GM23338 (cell line): ENCODE measurements at regions not wholly inside any gene's neighbourhood (a gene's known extent, or its start where the extent isn't known, plus 50 kb on each side); places are given as distances from the start of the nearest gene placed in this dataset.

Experiments
- ATAC-seq: fragments of 200-7000 bp; cut with Tn5 transposase; 3 replicates; pipeline ENCODE4 v1.9.1; 2020
- DNase-seq: peaks from one replicate; pipeline ENCODE4 v3.0.0-alpha.2; 2015; ENCODE audit warnings: low spot score
- H2AFZ ChIP-seq: fragments of 200-600 bp; sonication (generic); 2 replicates; pipeline ENCODE4 v1.8.0; 2016; ENCODE audit warnings: antibody characterized with exemption, mild to moderate bottlenecking, moderate library complexity
- H3F3A ChIP-seq: fragments of 200-600 bp; sonication (generic); replicated peaks from 2 replicates; pipeline ENCODE4 v1.8.0; 2017; ENCODE audit warnings: antibody characterized with exemption, mixed run types, low read depth
- H3K27ac ChIP-seq: fragments of 200-600 bp; sonication (generic); 2 replicates; pipeline ENCODE4 v1.6.1; 2016; ENCODE audit warnings: low read depth
- H3K27me3 ChIP-seq: fragments of 200-600 bp; sonication (generic); 2 replicates; pipeline ENCODE4 v1.8.0; 2016; ENCODE audit warnings: mild to moderate bottlenecking, mixed run types, moderate library complexity; ENCODE audit not compliant: insufficient read depth
- H3K36me3 ChIP-seq: fragments of 200-600 bp; sonication (generic); 2 replicates; pipeline ENCODE4 v1.8.0; 2016; ENCODE audit warnings: mild to moderate bottlenecking; ENCODE audit not compliant: insufficient read depth
- H3K4me1 ChIP-seq: fragments of 200-600 bp; sonication (generic); 2 replicates; pipeline ENCODE4 v1.8.0; 2016; ENCODE audit warnings: mild to moderate bottlenecking, moderate library complexity; ENCODE audit not compliant: insufficient read depth
- H3K4me2 ChIP-seq: fragments of 200-600 bp; sonication (generic); 2 replicates; pipeline ENCODE4 v1.7.1; 2017; ENCODE audit warnings: mixed run types
- H3K4me3 ChIP-seq: fragments of 200-600 bp; sonication (generic); 2 replicates; pipeline ENCODE4 v1.6.1; 2016; ENCODE audit warnings: mixed run types
- H3K79me2 ChIP-seq: fragments of 200-600 bp; sonication (generic); replicated peaks from 2 replicates; pipeline ENCODE4 v1.8.0; 2017; ENCODE audit warnings: mild to moderate bottlenecking; ENCODE audit not compliant: insufficient read depth
- H3K9me2 ChIP-seq: fragments of 200-600 bp; sonication (generic); 2 replicates; pipeline ENCODE4 v1.8.0; 2017; ENCODE audit not compliant: insufficient read depth
- H4K20me1 ChIP-seq: fragments of 200-600 bp; sonication (generic); replicated peaks from 2 replicates; pipeline ENCODE4 v1.8.0; 2017; ENCODE audit warnings: mild to moderate bottlenecking; ENCODE audit not compliant: insufficient read depth
- H3K27ac Mint-ChIP-seq: 2 replicates; pipeline ENCODE4 v1.8.0; 2020; ENCODE audit warnings: inconsistent platforms, mild to moderate bottlenecking, moderate library complexity, mixed read lengths
- H3K27me3 Mint-ChIP-seq: 3 replicates; pipeline ENCODE4 v1.8.0; 2022; ENCODE audit warnings: low read depth, mild to moderate bottlenecking, moderate library complexity, mixed read lengths, inconsistent platforms; ENCODE audit not compliant: insufficient read depth, poor library complexity
- H3K36me3 Mint-ChIP-seq: 3 replicates; pipeline ENCODE4 v1.8.0; 2021; ENCODE audit warnings: low read depth, mild to moderate bottlenecking, inconsistent platforms, moderate library complexity, mixed read lengths
- H3K4me1 Mint-ChIP-seq: 3 replicates; pipeline ENCODE4 v1.8.0; 2020; ENCODE audit warnings: mild to moderate bottlenecking, inconsistent platforms, mixed read lengths
- H3K4me3 Mint-ChIP-seq: 3 replicates; pipeline ENCODE4 v1.8.0; 2021; ENCODE audit warnings: moderate library complexity, mild to moderate bottlenecking, inconsistent platforms, mixed read lengths
- H3K9me3 Mint-ChIP-seq: 3 replicates; pipeline ENCODE4 v1.8.0; 2020; ENCODE audit warnings: moderate library complexity, mild to moderate bottlenecking, inconsistent platforms, mixed read lengths
- ETS1 ChIP-seq: IDR thresholded peaks from 2 replicates; pipeline ENCODE4 v1.6.1; 2016; ENCODE audit warnings: antibody characterized with exemption
- EZH2 ChIP-seq: fragments of 200-600 bp; sonication (generic); IDR thresholded peaks from one replicate; pipeline ENCODE4 v1.8.0; 2017; ENCODE audit warnings: antibody characterized with exemption, mild to moderate bottlenecking, low read depth; ENCODE audit not compliant: unreplicated experiment
- EZH2phosphoT487 ChIP-seq: fragments of 200-600 bp; sonication (generic); IDR thresholded peaks from one replicate; pipeline ENCODE4 v1.8.1; 2018; ENCODE audit warnings: antibody characterized with exemption; ENCODE audit not compliant: unreplicated experiment
- JUNB ChIP-seq: IDR thresholded peaks from one replicate; pipeline ENCODE4 v1.6.1; 2016; ENCODE audit warnings: antibody characterized with exemption; ENCODE audit not compliant: unreplicated experiment
- NANOG ChIP-seq: IDR thresholded peaks from 2 replicates; pipeline ENCODE4 v1.6.1; 2016; ENCODE audit warnings: antibody characterized with exemption, borderline replicate concordance
- POLR2AphosphoS5 ChIP-seq: IDR thresholded peaks from 2 replicates; pipeline ENCODE4 v1.6.1; 2016; ENCODE audit warnings: antibody characterized with exemption, low read depth
- REST ChIP-seq: IDR thresholded peaks from one replicate; pipeline ENCODE4 v1.6.1; 2018; ENCODE audit warnings: antibody characterized with exemption; ENCODE audit not compliant: unreplicated experiment
- STAT1 ChIP-seq: IDR thresholded peaks from one replicate; pipeline ENCODE4 v1.6.1; 2016; ENCODE audit warnings: antibody characterized with exemption; ENCODE audit not compliant: unreplicated experiment
- ZNF114 ChIP-seq: fragments of 250-450 bp; sonication (Bioruptor Pico); IDR thresholded peaks from 2 replicates; pipeline ENCODE4 v1.5.0; 2020; ENCODE audit warnings: mild to moderate bottlenecking, moderate library complexity
- ZNF331 ChIP-seq: fragments of 250-450 bp; sonication (Bioruptor Pico); IDR thresholded peaks from 2 replicates; pipeline ENCODE4 v1.5.0; 2020; ENCODE audit warnings: low read depth, mild to moderate bottlenecking, moderate library complexity
- ZNF462 ChIP-seq: fragments of 250-450 bp; sonication (Bioruptor Pico); IDR thresholded peaks from 2 replicates; pipeline ENCODE4 v1.5.0; 2020; ENCODE audit warnings: mild to moderate bottlenecking, moderate library complexity

- Mint-ChIP-seq H3K4me3 (no peak overlapping the region), H3K27ac (no peak overlapping the region), H3K4me1 (peaks cover 78% of the 10 kb centered on the region), H3K36me3 (peaks cover 53% of the 10 kb centered on the region), H3K27me3 (peaks cover 11% of the 10 kb centered on the region), H3K9me3 (no peaks in the 10 kb centered on the region)
- Histone ChIP-seq H3K4me2 (peak overlapping the region; percentile 96; the same call in 1 of the 2 replicates), H3K9me2 (no peaks in the 10 kb centered on the region), H4K20me1 (peaks cover 22% of the 10 kb centered on the region; the same call in 1 of the 2 replicates), H3K4me1 (peaks cover 65% of the 10 kb centered on the region), H3F3A (peaks cover 32% of the 10 kb centered on the region), H3K79me2 (peaks cover 17% of the 10 kb centered on the region), H3K36me3 (peaks cover 27% of the 10 kb centered on the region), H3K27me3 (peaks cover 14% of the 10 kb centered on the region; the same call in 1 of the 2 replicates), H3K4me3 (no peak overlapping the region), H2AFZ (no peak overlapping the region), H3K27ac (peak overlapping the region; percentile 84)
- DNase-seq = peak; percentile 28
- ATAC-seq = peak; percentile 9
- no peak for TF ChIP-seq STAT1
- peak; percentile 62; the same call in 1 of the 2 replicates for TF ChIP-seq POLR2AphosphoS5
These were observed 105.4 kb upstream of the CDH11 start for GRCh38 chr16:65227150-65227835.

GRCh38 chr16:65226077-65226476 is 104.2 kb upstream of the CDH11 start:
- DNase-seq = peak; percentile 11
- H3K27ac ChIP-seq = peak overlapping the region; percentile 69; the same call in 1 of the 2 replicates
- Mint-ChIP-seq H3K4me3 (no peak overlapping the region), H3K27me3 (peaks cover 8% of the 10 kb centered on the region), H3K4me1 (peaks cover 67% of the 10 kb centered on the region), H3K27ac (no peak overlapping the region), H3K36me3 (peaks cover 41% of the 10 kb centered on the region), H3K9me3 (no peaks in the 10 kb centered on the region)
- peaks cover 26% of the 10 kb centered on the region for H3F3A ChIP-seq
- H3K4me2 ChIP-seq = no peak overlapping the region; the same call in 1 of the 2 replicates
- H3K79me2 ChIP-seq = peaks cover 5% of the 10 kb centered on the region
- H2AFZ ChIP-seq = no peak overlapping the region
- peaks cover 18% of the 10 kb centered on the region; the same call in 1 of the 2 replicates for H4K20me1 ChIP-seq
- peaks cover 65% of the 10 kb centered on the region for H3K4me1 ChIP-seq
- peaks cover 21% of the 10 kb centered on the region for H3K36me3 ChIP-seq
- peaks cover 16% of the 10 kb centered on the region; the same call in 1 of the 2 replicates for H3K27me3 ChIP-seq
- no peak overlapping the region for H3K4me3 ChIP-seq
- peak; percentile 7 for ATAC-seq
- H3K9me2 ChIP-seq = no peaks in the 10 kb centered on the region
- TF ChIP-seq JUNB (no peak), POLR2AphosphoS5 (no peak; the same call in none of the 2 replicates), ZNF462 (CRISPR knock-in tag) (no peak), ETS1 (no peak), NANOG (no peak), EZH2phosphoT487 (no peak), ZNF114 (CRISPR knock-in tag) (no peak), ZNF331 (CRISPR knock-in tag) (no peak), REST (no peak), EZH2 (no peak)
